HG03457 (cell line): ENCODE measurements at regions not wholly inside any gene's neighbourhood (a gene's known extent, or its start where the extent isn't known, plus 50 kb on each side); places are given as distances from the start of the nearest gene placed in this dataset.

Experiments used
- ATAC-seq: cut with Tn5 transposase; IDR thresholded peaks from one replicate; pipeline ENCODE4 v1.9.1; 2021; ENCODE audit warnings: moderate number of reproducible peaks; ENCODE audit not compliant: unreplicated experiment

GRCh38 chr11:127385071-127385470, 384.5 kb upstream of the KIRREL3 start:
- no peak for ATAC-seq

GRCh38 chr11:127383026-127383425, 382.5 kb upstream of the KIRREL3 start:
- ATAC-seq, result no peak

GRCh38 chr11:127381247-127381646, 380.7 kb upstream of the KIRREL3 start:
- ATAC-seq, result no peak

- no peak for ATAC-seq
These were observed 379.1 kb upstream of the KIRREL3 start for GRCh38 chr11:127379686-127380085.

- ATAC-seq, result no peak
These were observed 375.7 kb upstream of the KIRREL3 start for GRCh38 chr11:127376301-127376700.

GRCh38 chr11:127369356-127369755, 368.8 kb upstream of the KIRREL3 start:
- no peak for ATAC-seq

GRCh38 chr11:127362754-127363308, 362.3 kb upstream of the KIRREL3 start:
- no peak for ATAC-seq

GRCh38 chr11:127358160-127358559, 357.6 kb upstream of the KIRREL3 start:
- no peak for ATAC-seq

GRCh38 chr11:127350476-127350875, 349.9 kb upstream of the KIRREL3 start:
- ATAC-seq, result no peak

GRCh38 chr11:127345819-127346459, 345.4 kb upstream of the KIRREL3 start:
- no peak for ATAC-seq

GRCh38 chr11:127340438-127340837, 339.9 kb upstream of the KIRREL3 start:
- no peak for ATAC-seq

GRCh38 chr11:127339376-127339775, 338.8 kb upstream of the KIRREL3 start:
- no peak for ATAC-seq

- no peak for ATAC-seq
These were observed 338.1 kb upstream of the KIRREL3 start for GRCh38 chr11:127338380-127339259.

- no peak for ATAC-seq
These were observed 333.9 kb upstream of the KIRREL3 start for GRCh38 chr11:127334466-127334865.

- no peak for ATAC-seq
These were observed 332.3 kb upstream of the KIRREL3 start for GRCh38 chr11:127332896-127333295.

- no peak for ATAC-seq
These were observed 329.5 kb upstream of the KIRREL3 start for GRCh38 chr11:127330044-127330443.

GRCh38 chr11:127308291-127308690, 307.7 kb upstream of the KIRREL3 start:
- ATAC-seq, result no peak

- ATAC-seq, result no peak
These were observed 307.1 kb upstream of the KIRREL3 start for GRCh38 chr11:127307700-127308099.

- ATAC-seq, result no peak
These were observed 304.1 kb upstream of the KIRREL3 start for GRCh38 chr11:127304634-127305033.

- ATAC-seq, result no peak
These were observed 288.4 kb upstream of the KIRREL3 start for GRCh38 chr11:127288926-127289325.

- ATAC-seq, result no peak
These were observed 281.0 kb upstream of the KIRREL3 start for GRCh38 chr11:127281534-127281933.

- ATAC-seq, result no peak
These were observed 275.2 kb upstream of the KIRREL3 start for GRCh38 chr11:127275774-127276173.
